SK-N-SH (cell line): ENCODE measurements at regions not wholly inside any gene's neighbourhood (a gene's known extent, or its start where the extent isn't known, plus 50 kb on each side); places are given as distances from the start of the nearest gene placed in this dataset.

Experiments
- CTCF ChIA-PET: fragments of 300-600, 350-600 bp; formaldehyde crosslinking; extraction: SDS; loops from one replicate; lab custom pipeline; 2021; lab: Yijun Ruan, JAX
- POLR2A ChIA-PET: fragments of 350-600 bp; sonication (Branson Sonifier 250); formaldehyde crosslinking; extraction: SDS; loops from one replicate; lab custom pipeline; 2020; ENCODE audit warnings: antibody characterized with exemption, inconsistent platforms; lab: Yijun Ruan, JAX
- DNase-seq: peaks from one replicate; pipeline ENCODE4 v3.0.0; 2012
- H2AFZ ChIP-seq: fragments of 200-600 bp; sonication (generic); 2 replicates; pipeline ENCODE4 v1.8.1; 2016; ENCODE audit warnings: antibody characterized with exemption, mild to moderate bottlenecking, low read depth
- H3F3A ChIP-seq: fragments of 200-600 bp; sonication (generic); replicated peaks from 2 replicates; pipeline ENCODE3; 2016; ENCODE audit warnings: antibody characterized with exemption, mild to moderate bottlenecking; ENCODE audit not compliant: insufficient read depth
- H3K27ac ChIP-seq, 2 experiments: fragments of 200-500 bp in 1 of 2; fragments of 200-600 bp in 1 of 2; sonication (Bioruptor generic) in 1 of 2; sonication (generic), shearing (Covaris generic) in 1 of 2; 2 replicates each; pipeline versions ENCODE4 v1.5.1 to v1.6.1; 2014 to 2016; ENCODE audit warnings: low read depth in 2 of 2, inconsistent platforms in 1 of 2, low read length in 1 of 2, mild to moderate bottlenecking in 1 of 2, mixed read lengths in 1 of 2
- H3K27me3 ChIP-seq: fragments of 200-600 bp; sonication (generic), shearing (Covaris generic); 2 replicates; pipeline ENCODE4 v1.6.1; 2016; ENCODE audit warnings: mixed run types; ENCODE audit not compliant: insufficient read depth
- H3K36me3 ChIP-seq, 2 experiments: fragments of 200-500 bp in 1 of 2; fragments of 200-600 bp in 1 of 2; sonication (Bioruptor generic) in 1 of 2; sonication (generic) in 1 of 2; replicated peaks in 1 of 2; 2 replicates each; pipeline versions ENCODE3 to v1.5.1; 2014 to 2016; ENCODE audit warnings: low read length in 1 of 2, mild to moderate bottlenecking in 1 of 2; ENCODE audit not compliant: insufficient read depth in 2 of 2, control insufficient read depth in 1 of 2
- H3K4me1 ChIP-seq, 2 experiments: fragments of 200-500 bp in 1 of 2; fragments of 200-600 bp in 1 of 2; sonication (Bioruptor generic) in 1 of 2; sonication (generic), shearing (Covaris generic) in 1 of 2; 2 replicates each; pipeline versions ENCODE4 v1.5.1 to v1.6.1; 2014 to 2016; ENCODE audit warnings: low read depth in 1 of 2, low read length in 1 of 2, mixed run types in 1 of 2; ENCODE audit not compliant: insufficient read depth in 2 of 2, control insufficient read depth in 1 of 2
- H3K4me2 ChIP-seq: fragments of 200-600 bp; sonication (generic), shearing (Covaris generic); 2 replicates; pipeline ENCODE4 v1.6.1; 2017; ENCODE audit warnings: mixed run types
- H3K4me3 ChIP-seq, 2 experiments: fragments of 200-500 bp in 1 of 2; fragments of 200-600 bp in 1 of 2; sonication (Bioruptor generic) in 1 of 2; sonication (generic), shearing (Covaris generic) in 1 of 2; 2 replicates each; pipeline versions ENCODE4 v1.5.1 to v1.8.1; 2014 to 2016; ENCODE audit warnings: low read depth in 2 of 2, inconsistent platforms in 1 of 2, low read length in 1 of 2, mild to moderate bottlenecking in 1 of 2, mixed read lengths in 1 of 2, moderate library complexity in 1 of 2
- H3K79me2 ChIP-seq: fragments of 200-600 bp; sonication (generic); 2 replicates; pipeline ENCODE4 v1.8.1; 2017; ENCODE audit warnings: mild to moderate bottlenecking; ENCODE audit not compliant: insufficient read depth
- H3K9ac ChIP-seq: fragments of 200-600 bp; sonication (generic); 2 replicates; pipeline ENCODE4 v1.6.1; 2017; ENCODE audit warnings: mixed run types
- H3K9me2 ChIP-seq: fragments of 200-600 bp; sonication (generic); 2 replicates; pipeline ENCODE4 v1.6.1; 2017; ENCODE audit warnings: mixed run types
- H3K9me3 ChIP-seq: fragments of 200-600 bp; sonication (generic); 2 replicates; pipeline ENCODE4 v1.6.1; 2017; ENCODE audit warnings: mixed run types, mild to moderate bottlenecking, moderate library complexity
- H4K20me1 ChIP-seq: fragments of 200-600 bp; sonication (generic); 2 replicates; pipeline ENCODE4 v1.6.1; 2017; ENCODE audit warnings: mild to moderate bottlenecking, mixed run types; ENCODE audit not compliant: insufficient read depth
- CHD2 ChIP-seq: fragments of 150-350 bp; IDR thresholded peaks from 2 replicates; pipeline ENCODE4 v1.6.1; 2018; ENCODE audit warnings: low read length; ENCODE audit not compliant: partially characterized antibody
- EP300 ChIP-seq, 2 experiments: IDR thresholded peaks; 2 replicates each; pipeline versions ENCODE4 v1.4.0 to v1.6.1; 2012; ENCODE audit warnings: borderline replicate concordance in 1 of 2, low read depth in 1 of 2, low read length in 1 of 2
- FOXJ3 ChIP-seq: sonication (generic); formaldehyde crosslinking; IDR thresholded peaks from 2 replicates; pipeline ENCODE4 v1.5.1; 2020; ENCODE audit warnings: mild to moderate bottlenecking, missing genetic modification reagents
- GABPA ChIP-seq: IDR thresholded peaks from 2 replicates; pipeline ENCODE4 v1.4.0; 2012; ENCODE audit warnings: low read depth, mild to moderate bottlenecking
- GATA2 ChIP-seq: sonication (generic); formaldehyde crosslinking; IDR thresholded peaks from 2 replicates; pipeline ENCODE4 v1.5.0; 2020; ENCODE audit warnings: mild to moderate bottlenecking, missing genetic modification reagents
- JUND ChIP-seq: IDR thresholded peaks from 2 replicates; pipeline ENCODE4 v1.4.0; 2012
- MXI1 ChIP-seq: IDR thresholded peaks from 2 replicates; pipeline ENCODE4 v1.6.1; 2012; ENCODE audit warnings: mild to moderate bottlenecking, low read depth, low read length, improper control_type of control experiment
- NFIC ChIP-seq: IDR thresholded peaks from 2 replicates; pipeline ENCODE4 v1.4.0; 2012; ENCODE audit warnings: borderline replicate concordance
- NRF1 ChIP-seq: IDR thresholded peaks from 2 replicates; pipeline ENCODE4 v1.6.1; 2012; ENCODE audit warnings: low read depth, mild to moderate bottlenecking, low read length
- POLR2AphosphoS5 ChIP-seq: IDR thresholded peaks from 2 replicates; pipeline ENCODE4 v1.6.1; 2012; ENCODE audit warnings: low read depth, low read length
- RAD21 ChIP-seq: IDR thresholded peaks from 2 replicates; pipeline ENCODE4 v1.6.1; 2012; ENCODE audit warnings: mild to moderate bottlenecking, low read length
- RCOR1 ChIP-seq: fragments of 150-350 bp; IDR thresholded peaks from 2 replicates; pipeline ENCODE4 v1.6.1; 2017; ENCODE audit warnings: antibody characterized with exemption, low read length
- SIN3A ChIP-seq: IDR thresholded peaks from 2 replicates; pipeline ENCODE4 v1.6.1; 2012; ENCODE audit warnings: low read depth, mild to moderate bottlenecking, low read length, moderate library complexity, borderline replicate concordance
- SMC3 ChIP-seq: IDR thresholded peaks from 2 replicates; pipeline ENCODE4 v1.6.1; 2012; ENCODE audit warnings: low read depth, low read length, improper control_type of control experiment
- TAF1 ChIP-seq: IDR thresholded peaks from 2 replicates; pipeline ENCODE4 v1.6.1; 2012; ENCODE audit warnings: low read depth, mild to moderate bottlenecking, low read length, moderate library complexity, borderline replicate concordance
- TCF12 ChIP-seq: IDR thresholded peaks from 2 replicates; pipeline ENCODE4 v1.4.0; 2012
- YY1 ChIP-seq: IDR thresholded peaks from 2 replicates; pipeline ENCODE4 v1.4.0; 2012; ENCODE audit warnings: low read depth, mild to moderate bottlenecking
- WGBS: methylation state at CpG from one replicate; pipeline ENCODE4 v1.1.6; 2017; ENCODE audit warnings: low lambda C conversion rate; 5-methylcytosine and 5-hydroxymethylcytosine counted together
- TF ChIP-seq, protein P1 (sequence below): IDR thresholded peaks from 2 replicates; pipeline ENCODE4; 2012
- TF ChIP-seq, protein P2 (sequence below): fragments of 150-350 bp; IDR thresholded peaks from 2 replicates; pipeline ENCODE4 v1.6.1; 2017; ENCODE audit warnings: antibody characterized with exemption, low read length, low read depth, borderline replicate concordance
- TF ChIP-seq, protein P3 (sequence below): IDR thresholded peaks from 2 replicates; pipeline ENCODE4 v1.6.1; 2012; ENCODE audit warnings: mild to moderate bottlenecking, low read depth, low read length, moderate library complexity
- TF ChIP-seq, protein P4 (sequence below): IDR thresholded peaks from 2 replicates; pipeline ENCODE4 v1.4.0; 2012; ENCODE audit warnings: low read depth
- TF ChIP-seq, protein P5 (sequence below): fragments of 150-350 bp; IDR thresholded peaks from 2 replicates; pipeline ENCODE4 v1.6.1; 2016; ENCODE audit warnings: mild to moderate bottlenecking, low read depth, low read length

DNA sequence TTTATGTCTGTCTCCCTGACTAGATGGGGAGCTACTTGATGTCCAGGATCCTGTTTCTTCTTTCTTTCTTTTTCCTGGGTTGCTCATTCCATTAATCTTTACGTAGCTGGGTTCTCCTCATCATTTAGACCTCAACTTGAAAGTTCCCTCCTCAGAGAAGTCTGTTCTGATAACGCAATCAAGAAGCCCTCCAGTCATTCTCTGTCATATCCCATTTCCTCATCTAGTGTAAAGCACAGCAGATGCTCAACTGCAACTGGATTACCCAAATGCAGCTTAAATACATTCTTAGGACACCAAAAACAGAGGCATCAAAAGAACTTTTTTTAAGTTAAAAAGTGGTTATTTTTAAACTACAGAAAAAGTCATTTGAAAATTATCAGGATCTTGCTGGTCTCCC lies 51.7 kb upstream of the ST3GAL6 start:
- H3K9ac ChIP-seq, result no peak overlapping the region
- TF ChIP-seq SIN3A, result no peak
- TF ChIP-seq TCF12, result peak; percentile 86
- peak; percentile 59; the same call in 1 of the 2 replicates for TF ChIP-seq RCOR1
- no peak for TF ChIP-seq RAD21
- peak; percentile 26; the same call in 1 of the 2 replicates for TF ChIP-seq POLR2AphosphoS5
- TF ChIP-seq NFIC, result no peak
- no peak for TF ChIP-seq TAF1
- TF ChIP-seq, protein P1, sequence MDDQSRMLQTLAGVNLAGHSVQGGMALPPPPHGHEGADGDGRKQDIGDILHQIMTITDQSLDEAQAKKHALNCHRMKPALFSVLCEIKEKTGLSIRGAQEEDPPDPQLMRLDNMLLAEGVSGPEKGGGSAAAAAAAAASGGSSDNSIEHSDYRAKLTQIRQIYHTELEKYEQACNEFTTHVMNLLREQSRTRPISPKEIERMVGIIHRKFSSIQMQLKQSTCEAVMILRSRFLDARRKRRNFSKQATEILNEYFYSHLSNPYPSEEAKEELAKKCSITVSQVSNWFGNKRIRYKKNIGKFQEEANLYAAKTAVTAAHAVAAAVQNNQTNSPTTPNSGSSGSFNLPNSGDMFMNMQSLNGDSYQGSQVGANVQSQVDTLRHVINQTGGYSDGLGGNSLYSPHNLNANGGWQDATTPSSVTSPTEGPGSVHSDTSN, result peak; percentile 62
- TF ChIP-seq FOXJ3 (CRISPR knock-in tag), result no peak
- TF ChIP-seq, protein P2, sequence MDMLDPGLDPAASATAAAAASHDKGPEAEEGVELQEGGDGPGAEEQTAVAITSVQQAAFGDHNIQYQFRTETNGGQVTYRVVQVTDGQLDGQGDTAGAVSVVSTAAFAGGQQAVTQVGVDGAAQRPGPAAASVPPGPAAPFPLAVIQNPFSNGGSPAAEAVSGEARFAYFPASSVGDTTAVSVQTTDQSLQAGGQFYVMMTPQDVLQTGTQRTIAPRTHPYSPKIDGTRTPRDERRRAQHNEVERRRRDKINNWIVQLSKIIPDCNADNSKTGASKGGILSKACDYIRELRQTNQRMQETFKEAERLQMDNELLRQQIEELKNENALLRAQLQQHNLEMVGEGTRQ, result no peak
- TF ChIP-seq CHD2, result peak; percentile 62
- peak; percentile 35 for TF ChIP-seq GATA2 (CRISPR knock-in tag)
- no peak for TF ChIP-seq MXI1
- TF ChIP-seq, protein P3, sequence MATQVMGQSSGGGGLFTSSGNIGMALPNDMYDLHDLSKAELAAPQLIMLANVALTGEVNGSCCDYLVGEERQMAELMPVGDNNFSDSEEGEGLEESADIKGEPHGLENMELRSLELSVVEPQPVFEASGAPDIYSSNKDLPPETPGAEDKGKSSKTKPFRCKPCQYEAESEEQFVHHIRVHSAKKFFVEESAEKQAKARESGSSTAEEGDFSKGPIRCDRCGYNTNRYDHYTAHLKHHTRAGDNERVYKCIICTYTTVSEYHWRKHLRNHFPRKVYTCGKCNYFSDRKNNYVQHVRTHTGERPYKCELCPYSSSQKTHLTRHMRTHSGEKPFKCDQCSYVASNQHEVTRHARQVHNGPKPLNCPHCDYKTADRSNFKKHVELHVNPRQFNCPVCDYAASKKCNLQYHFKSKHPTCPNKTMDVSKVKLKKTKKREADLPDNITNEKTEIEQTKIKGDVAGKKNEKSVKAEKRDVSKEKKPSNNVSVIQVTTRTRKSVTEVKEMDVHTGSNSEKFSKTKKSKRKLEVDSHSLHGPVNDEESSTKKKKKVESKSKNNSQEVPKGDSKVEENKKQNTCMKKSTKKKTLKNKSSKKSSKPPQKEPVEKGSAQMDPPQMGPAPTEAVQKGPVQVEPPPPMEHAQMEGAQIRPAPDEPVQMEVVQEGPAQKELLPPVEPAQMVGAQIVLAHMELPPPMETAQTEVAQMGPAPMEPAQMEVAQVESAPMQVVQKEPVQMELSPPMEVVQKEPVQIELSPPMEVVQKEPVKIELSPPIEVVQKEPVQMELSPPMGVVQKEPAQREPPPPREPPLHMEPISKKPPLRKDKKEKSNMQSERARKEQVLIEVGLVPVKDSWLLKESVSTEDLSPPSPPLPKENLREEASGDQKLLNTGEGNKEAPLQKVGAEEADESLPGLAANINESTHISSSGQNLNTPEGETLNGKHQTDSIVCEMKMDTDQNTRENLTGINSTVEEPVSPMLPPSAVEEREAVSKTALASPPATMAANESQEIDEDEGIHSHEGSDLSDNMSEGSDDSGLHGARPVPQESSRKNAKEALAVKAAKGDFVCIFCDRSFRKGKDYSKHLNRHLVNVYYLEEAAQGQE, result no peak
- peak in 1 of 2 experiments; percentile 79; a peak in 2 of 4 replicates for TF ChIP-seq EP300 (IDR thresholded peaks at IDR 0.05; ENCODE audit: borderline replicate concordance in 1 of 2, low read depth in 1 of 2, low read length in 1 of 2)
- TF ChIP-seq SMC3, result no peak
- TF ChIP-seq JUND, result no peak
- no peak for TF ChIP-seq YY1
- TF ChIP-seq GABPA, result no peak
- TF ChIP-seq, protein P4, sequence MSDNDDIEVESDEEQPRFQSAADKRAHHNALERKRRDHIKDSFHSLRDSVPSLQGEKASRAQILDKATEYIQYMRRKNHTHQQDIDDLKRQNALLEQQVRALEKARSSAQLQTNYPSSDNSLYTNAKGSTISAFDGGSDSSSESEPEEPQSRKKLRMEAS, result no peak
- TF ChIP-seq, protein P5, sequence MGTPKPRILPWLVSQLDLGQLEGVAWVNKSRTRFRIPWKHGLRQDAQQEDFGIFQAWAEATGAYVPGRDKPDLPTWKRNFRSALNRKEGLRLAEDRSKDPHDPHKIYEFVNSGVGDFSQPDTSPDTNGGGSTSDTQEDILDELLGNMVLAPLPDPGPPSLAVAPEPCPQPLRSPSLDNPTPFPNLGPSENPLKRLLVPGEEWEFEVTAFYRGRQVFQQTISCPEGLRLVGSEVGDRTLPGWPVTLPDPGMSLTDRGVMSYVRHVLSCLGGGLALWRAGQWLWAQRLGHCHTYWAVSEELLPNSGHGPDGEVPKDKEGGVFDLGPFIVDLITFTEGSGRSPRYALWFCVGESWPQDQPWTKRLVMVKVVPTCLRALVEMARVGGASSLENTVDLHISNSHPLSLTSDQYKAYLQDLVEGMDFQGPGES, result no peak
- no peak for TF ChIP-seq NRF1
- H3K9me2 ChIP-seq, result no peaks in the 10 kb centered on the region
- peaks cover 4 to 6% of the 10 kb centered on the region in 2 experiments; a peak in 2 of 4 replicates for H3K4me1 ChIP-seq
- no peaks in the 10 kb centered on the region for H4K20me1 ChIP-seq
- POLR2A ChIA-PET, result interaction anchor here (1.4 to 1.7 kb wide), 2 partner anchors 21 to 52 kb away, joined by 3 to 5 read pairs; partner anchors contain the start of gene ST3GAL6
- no peaks in the 10 kb centered on the region for H3K79me2 ChIP-seq
- no peaks in the 10 kb centered on the region for H3K36me3 ChIP-seq
- no peak overlapping the region for H3K4me3 ChIP-seq
- H3K27ac ChIP-seq, result peak overlapping the region in 1 of 2 experiments; percentile 18; a peak in 2 of 4 replicates
- 8% methylated on average over 2 of the region's 2 CpGs for WGBS
- H3K27me3 ChIP-seq, result no peaks in the 10 kb centered on the region
- no peaks in the 10 kb centered on the region for H3F3A ChIP-seq
- CTCF ChIA-PET, result interaction anchor here (0.8 to 1.8 kb wide), 3 partner anchors 15 to 109 kb away, joined by 3 to 10 read pairs (median 4); no protein-coding TSS in a partner anchor
- no peak overlapping the region for H2AFZ ChIP-seq
- DNase-seq, result peak; percentile 60
- H3K4me2 ChIP-seq, result no peak overlapping the region
- H3K9me3 ChIP-seq, result no peaks in the 10 kb centered on the region
